Gastrocnemius medialis (tissue), 4 donors: ENCODE measurements at regions not wholly inside any gene's neighbourhood (a gene's known extent, or its start where the extent isn't known, plus 50 kb on each side); places are given as distances from the start of the nearest gene placed in this dataset.

Experiments used
- POLR2A ChIP-seq, 2 donors: fragments of 450-650 bp; IDR thresholded peaks; one replicate each; pipeline ENCODE4 v1.6.1; 2017; ENCODE audit warnings: antibody characterized with exemption in 2 of 2, mild to moderate bottlenecking in 2 of 2, moderate library complexity in 2 of 2
- TF ChIP-seq, protein P1 (sequence below), 5 experiments: fragments of 450-650 bp in 3 of 5; fragments of 200-600 bp in 2 of 5; sonication (generic) in 2 of 5; IDR thresholded peaks in 4 of 5; conservative IDR thresholded peaks in 1 of 5; 1 replicate in 4 of 5; 2 replicates in 1 of 5; pipeline ENCODE4 v1.5.1; 2016 to 2019; ENCODE audit warnings: antibody characterized with exemption in 5 of 5, mild to moderate bottlenecking in 3 of 5, moderate library complexity in 3 of 5

- TF ChIP-seq, protein P1, sequence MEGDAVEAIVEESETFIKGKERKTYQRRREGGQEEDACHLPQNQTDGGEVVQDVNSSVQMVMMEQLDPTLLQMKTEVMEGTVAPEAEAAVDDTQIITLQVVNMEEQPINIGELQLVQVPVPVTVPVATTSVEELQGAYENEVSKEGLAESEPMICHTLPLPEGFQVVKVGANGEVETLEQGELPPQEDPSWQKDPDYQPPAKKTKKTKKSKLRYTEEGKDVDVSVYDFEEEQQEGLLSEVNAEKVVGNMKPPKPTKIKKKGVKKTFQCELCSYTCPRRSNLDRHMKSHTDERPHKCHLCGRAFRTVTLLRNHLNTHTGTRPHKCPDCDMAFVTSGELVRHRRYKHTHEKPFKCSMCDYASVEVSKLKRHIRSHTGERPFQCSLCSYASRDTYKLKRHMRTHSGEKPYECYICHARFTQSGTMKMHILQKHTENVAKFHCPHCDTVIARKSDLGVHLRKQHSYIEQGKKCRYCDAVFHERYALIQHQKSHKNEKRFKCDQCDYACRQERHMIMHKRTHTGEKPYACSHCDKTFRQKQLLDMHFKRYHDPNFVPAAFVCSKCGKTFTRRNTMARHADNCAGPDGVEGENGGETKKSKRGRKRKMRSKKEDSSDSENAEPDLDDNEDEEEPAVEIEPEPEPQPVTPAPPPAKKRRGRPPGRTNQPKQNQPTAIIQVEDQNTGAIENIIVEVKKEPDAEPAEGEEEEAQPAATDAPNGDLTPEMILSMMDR (IDR thresholded peaks at IDR 0.05 in 4 of 5, conservative IDR thresholded peaks at IDR 0.05 in 1 of 5), result no peak
- no peak for TF ChIP-seq POLR2A (IDR thresholded peaks at IDR 0.05)
Measured at GRCh38 chr2:183341057-183341456, 216.8 kb downstream of the NUP35 start.
